NOMO-1 (cell line): ENCODE measurements at regions not wholly inside any gene's neighbourhood (a gene's known extent, or its start where the extent isn't known, plus 50 kb on each side); places are given as distances from the start of the nearest gene placed in this dataset.

Experiments
- DNase-seq, 2 experiments: peaks; one replicate each; lab custom pipeline; 2025; ENCODE audit not compliant: unreplicated experiment in 2 of 2; lab: John Stamatoyannopoulos, UW

GRCh38 chr3:72594615-72595215 is 253.5 kb downstream of the SHQ1 start:
- DNase-seq = no peak

GRCh38 chr3:72593881-72594397 is 254.3 kb downstream of the SHQ1 start:
- peak; percentile 63 to 78 for DNase-seq

- DNase-seq = no peak
Measured at GRCh38 chr3:72591522-72592421, 256.5 kb downstream of the SHQ1 start.

- no peak for DNase-seq
Measured at GRCh38 chr3:72590732-72591221, 257.5 kb downstream of the SHQ1 start.

GRCh38 chr3:72587282-72587681 is 261.0 kb downstream of the SHQ1 start:
- DNase-seq = no peak

GRCh38 chr3:72586694-72587093 is 261.6 kb downstream of the SHQ1 start:
- no peak for DNase-seq

- DNase-seq = no peak
Measured at GRCh38 chr3:72585966-72586365, 262.3 kb downstream of the SHQ1 start.

GRCh38 chr3:72584262-72584661 is 264.0 kb downstream of the SHQ1 start:
- DNase-seq = no peak

GRCh38 chr3:72582963-72583362 is 265.3 kb downstream of the SHQ1 start:
- no peak for DNase-seq

GRCh38 chr3:72582211-72582878 is 265.9 kb downstream of the SHQ1 start:
- no peak for DNase-seq

GRCh38 chr3:72580900-72581299 is 267.3 kb downstream of the SHQ1 start:
- no peak for DNase-seq

- DNase-seq = no peak
Measured at GRCh38 chr3:72580246-72580756, 267.9 kb downstream of the SHQ1 start.

- DNase-seq = no peak
Measured at GRCh38 chr3:72579581-72580245, 268.5 kb downstream of the SHQ1 start.

GRCh38 chr3:72579191-72579580 is 269.1 kb downstream of the SHQ1 start:
- DNase-seq = no peak

GRCh38 chr3:72577190-72577589 is 271.1 kb downstream of the SHQ1 start:
- DNase-seq = no peak

GRCh38 chr3:72576563-72576962 is 271.7 kb downstream of the SHQ1 start:
- DNase-seq = no peak

- no peak for DNase-seq
Measured at GRCh38 chr3:72574144-72574543, 274.1 kb downstream of the SHQ1 start.

GRCh38 chr3:72573051-72573450 is 275.2 kb downstream of the SHQ1 start:
- no peak for DNase-seq

GRCh38 chr3:72572489-72573007 is 275.7 kb downstream of the SHQ1 start:
- DNase-seq = no peak

GRCh38 chr3:72571638-72572114 is 276.6 kb downstream of the SHQ1 start:
- no peak for DNase-seq
